Large intestine (tissue), 3 donors: ENCODE measurements at regions not wholly inside any gene's neighbourhood (a gene's known extent, or its start where the extent isn't known, plus 50 kb on each side); places are given as distances from the start of the nearest gene placed in this dataset.

Source experiments
- DNase-seq, 2 donors: peaks; one replicate each; pipeline versions ENCODE4 v3.0.0 to v3.0.0-alpha.2; 2013
- H3K27ac ChIP-seq: one replicate; pipeline ENCODE4 v1.5.1; 2013; ENCODE audit warnings: low read length
- H3K27me3 ChIP-seq: 2 replicates; pipeline ENCODE4 v1.6.1; 2013; ENCODE audit warnings: low read length; ENCODE audit not compliant: control insufficient read depth, insufficient read depth
- H3K36me3 ChIP-seq: 2 replicates; pipeline ENCODE4 v1.6.1; 2013; ENCODE audit warnings: low read length; ENCODE audit not compliant: control insufficient read depth, insufficient read depth
- H3K4me1 ChIP-seq: one replicate; pipeline ENCODE4 v1.6.1; 2013; ENCODE audit warnings: low read length; ENCODE audit not compliant: control insufficient read depth, insufficient read depth
- H3K4me3 ChIP-seq: one replicate; pipeline ENCODE4 v1.5.1; 2013; ENCODE audit warnings: low read length
- H3K9me3 ChIP-seq: one replicate; pipeline ENCODE4 v1.6.1; 2013; ENCODE audit warnings: mild to moderate bottlenecking, low read depth, low read length, moderate library complexity; ENCODE audit not compliant: control insufficient read depth
- WGBS: methylation state at CpG from one replicate; pipeline ENCODE4 v1.1.5; 2013; ENCODE audit warnings: low lambda C conversion rate; ENCODE audit not compliant: insufficient coverage; 5-methylcytosine and 5-hydroxymethylcytosine counted together

DNA sequence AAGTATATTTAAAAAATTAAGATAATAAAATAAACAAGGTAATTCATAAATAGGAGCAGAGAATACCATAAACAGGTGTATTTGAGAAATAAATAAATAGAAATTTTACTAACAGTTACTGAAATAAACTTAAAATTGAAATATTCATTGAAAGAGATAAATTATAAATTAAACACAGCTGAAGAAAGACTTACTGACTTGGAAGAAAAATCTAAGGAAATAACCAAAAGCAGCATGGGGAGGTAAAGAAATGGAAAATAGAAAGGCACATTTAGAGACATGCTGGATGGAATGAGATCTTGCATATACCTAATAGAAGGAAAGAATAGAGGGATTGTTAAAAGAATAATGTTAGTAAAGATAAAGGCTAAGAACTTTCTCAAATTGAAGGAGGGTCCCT, 96.3 kb downstream of the SOX11 start:
- no peak overlapping the region for H3K4me3 ChIP-seq
- H3K9me3 ChIP-seq: no peaks in the 10 kb centered on the region
- no peaks in the 10 kb centered on the region for H3K4me1 ChIP-seq
- H3K27me3 ChIP-seq: no peaks in the 10 kb centered on the region
- no peak overlapping the region for H3K27ac ChIP-seq
- no peaks in the 10 kb centered on the region for H3K36me3 ChIP-seq
- no peak for DNase-seq

DNA sequence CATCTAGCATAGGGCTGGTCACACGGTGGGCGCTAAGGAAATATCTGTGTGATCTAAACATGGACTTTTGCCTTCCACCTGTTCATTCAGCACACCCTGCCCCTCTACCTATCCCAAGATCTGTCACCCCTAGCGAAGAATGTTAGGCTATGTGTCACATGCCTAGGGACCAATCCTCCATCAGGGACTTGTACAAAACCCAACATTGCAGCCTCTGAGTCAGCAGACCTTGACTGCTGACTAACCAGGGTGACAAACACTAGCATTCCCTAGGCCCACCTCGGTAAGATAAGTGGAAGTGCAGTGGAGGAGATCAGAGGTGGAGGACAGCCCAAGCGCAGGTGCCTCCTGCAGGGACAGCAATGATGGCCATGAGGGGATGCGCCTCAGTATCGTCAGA, 99.2 kb downstream of the SOX11 start:
- no peaks in the 10 kb centered on the region for H3K27me3 ChIP-seq
- no peak overlapping the region for H3K27ac ChIP-seq
- WGBS: no CpG with 5 or more reads among the region's 7 CpGs
- no peak for DNase-seq
- no peaks in the 10 kb centered on the region for H3K4me1 ChIP-seq
- no peaks in the 10 kb centered on the region for H3K36me3 ChIP-seq
- no peak overlapping the region for H3K4me3 ChIP-seq
- H3K9me3 ChIP-seq: no peaks in the 10 kb centered on the region

GRCh38 chr2:5794012-5794411, 101.8 kb downstream of the SOX11 start:
- DNase-seq: no peak
- no peaks in the 10 kb centered on the region for H3K4me1 ChIP-seq
- no peak overlapping the region for H3K27ac ChIP-seq
- H3K27me3 ChIP-seq: no peaks in the 10 kb centered on the region
- no CpG with 5 or more reads among the region's 6 CpGs for WGBS
- no peaks in the 10 kb centered on the region for H3K36me3 ChIP-seq
- no peaks in the 10 kb centered on the region for H3K9me3 ChIP-seq
- no peak overlapping the region for H3K4me3 ChIP-seq

- no peaks in the 10 kb centered on the region for H3K36me3 ChIP-seq
- no peaks in the 10 kb centered on the region for H3K9me3 ChIP-seq
- H3K4me1 ChIP-seq: no peaks in the 10 kb centered on the region
- 82% methylated on average over 4 of the region's 4 CpGs for WGBS
- DNase-seq: no peak
- H3K4me3 ChIP-seq: no peak overlapping the region
- H3K27ac ChIP-seq: no peak overlapping the region
- H3K27me3 ChIP-seq: no peaks in the 10 kb centered on the region
Measured at GRCh38 chr2:5798084-5798483, 105.9 kb downstream of the SOX11 start.

DNA sequence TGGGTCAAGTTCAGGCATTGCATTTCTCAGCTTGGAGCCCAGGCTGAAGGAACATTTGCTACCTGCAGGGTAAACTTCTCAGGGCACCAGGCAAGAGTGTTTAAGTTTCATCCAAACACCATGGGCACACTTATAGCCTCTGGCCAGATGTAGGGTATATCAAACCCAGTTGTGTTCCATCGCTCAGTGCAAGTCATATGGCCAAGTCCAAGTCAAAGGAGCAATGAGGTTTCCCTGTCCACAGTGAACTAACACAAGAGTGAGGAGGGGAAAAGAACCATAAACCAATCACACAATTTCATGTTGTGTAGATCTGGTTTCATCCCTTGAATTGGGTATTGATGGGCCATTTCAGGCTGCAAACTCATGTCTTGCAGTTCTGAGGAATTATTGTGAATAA, 107.2 kb downstream of the SOX11 start:
- Histone ChIP-seq H3K9me3 (no peaks in the 10 kb centered on the region), H3K27ac (no peak overlapping the region), H3K27me3 (no peaks in the 10 kb centered on the region), H3K36me3 (no peaks in the 10 kb centered on the region), H3K4me1 (no peaks in the 10 kb centered on the region), H3K4me3 (no peak overlapping the region)
- DNase-seq: no peak
- no CpG with 5 or more reads among the region's 1 CpG for WGBS

DNA sequence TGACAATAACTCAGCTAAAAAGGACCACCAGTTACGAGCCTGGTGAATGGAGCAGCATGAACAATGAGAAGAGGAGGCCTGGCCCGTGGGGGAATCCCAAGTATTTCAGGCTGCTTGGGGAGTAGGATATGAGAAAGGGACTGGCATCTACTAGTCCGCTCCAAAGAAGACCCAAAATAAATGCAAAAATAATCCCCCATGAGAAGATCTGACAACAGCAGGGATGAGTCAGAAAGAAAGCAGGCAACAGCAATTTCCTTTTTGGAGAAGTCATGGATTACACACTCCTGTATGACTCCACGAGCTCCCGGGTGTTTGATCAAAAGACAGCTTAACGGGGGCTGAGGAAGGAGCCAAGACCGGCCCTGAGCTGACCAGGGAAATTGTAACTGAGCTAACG, 111.4 kb downstream of the SOX11 start:
- H3K9me3 ChIP-seq: no peaks in the 10 kb centered on the region
- H3K36me3 ChIP-seq: no peaks in the 10 kb centered on the region
- H3K27me3 ChIP-seq: no peaks in the 10 kb centered on the region
- no peak overlapping the region for H3K4me3 ChIP-seq
- WGBS: 70% methylated on average over 2 of the region's 8 CpGs
- no peak for DNase-seq
- H3K4me1 ChIP-seq: no peaks in the 10 kb centered on the region
- no peak overlapping the region for H3K27ac ChIP-seq

DNA sequence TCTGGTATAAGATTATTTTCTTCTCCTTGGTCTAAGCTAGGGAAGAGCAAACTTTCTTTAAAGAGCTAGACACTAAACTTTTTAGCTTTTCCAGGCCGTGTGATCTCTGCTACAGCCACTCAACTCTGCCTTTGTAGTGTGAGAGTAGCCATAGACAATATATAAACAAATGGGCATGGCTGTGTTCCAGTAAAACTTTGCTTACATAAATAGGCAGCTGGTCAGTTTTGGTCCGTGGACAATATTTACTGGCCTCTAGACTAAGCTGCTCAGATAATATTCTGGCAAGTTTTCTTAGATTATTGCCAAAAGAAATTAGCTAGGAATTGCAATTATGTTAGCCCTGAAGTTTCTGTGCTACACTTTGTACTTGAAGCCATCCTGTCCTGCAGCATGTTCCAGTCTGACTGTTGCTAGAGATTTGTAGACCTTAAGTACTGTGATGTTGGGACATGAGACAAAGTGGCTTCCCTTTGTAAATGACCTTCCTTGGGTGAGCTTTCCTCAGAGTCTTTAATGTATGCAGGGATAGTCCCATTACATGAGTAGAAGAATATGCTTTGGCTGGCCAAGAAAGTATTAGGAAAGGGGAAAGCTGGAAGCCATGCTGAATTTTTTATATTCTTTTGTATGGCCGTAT, 126.9 kb downstream of the SOX11 start:
- H3K27ac ChIP-seq: no peak overlapping the region
- no peaks in the 10 kb centered on the region for H3K36me3 ChIP-seq
- DNase-seq: no peak
- no peaks in the 10 kb centered on the region for H3K9me3 ChIP-seq
- no peaks in the 10 kb centered on the region for H3K4me1 ChIP-seq
- H3K4me3 ChIP-seq: no peak overlapping the region
- no peaks in the 10 kb centered on the region for H3K27me3 ChIP-seq
- 80% methylated on average over 1 of the region's 3 CpGs for WGBS

- H3K27ac ChIP-seq: no peak overlapping the region
- no peaks in the 10 kb centered on the region for H3K9me3 ChIP-seq
- no peak for DNase-seq
- H3K36me3 ChIP-seq: no peaks in the 10 kb centered on the region
- no peaks in the 10 kb centered on the region for H3K27me3 ChIP-seq
- WGBS: no CpG with 5 or more reads among the region's 2 CpGs
- no peaks in the 10 kb centered on the region for H3K4me1 ChIP-seq
- no peak overlapping the region for H3K4me3 ChIP-seq
Measured at GRCh38 chr2:5824126-5824525, 131.9 kb downstream of the SOX11 start.

DNA sequence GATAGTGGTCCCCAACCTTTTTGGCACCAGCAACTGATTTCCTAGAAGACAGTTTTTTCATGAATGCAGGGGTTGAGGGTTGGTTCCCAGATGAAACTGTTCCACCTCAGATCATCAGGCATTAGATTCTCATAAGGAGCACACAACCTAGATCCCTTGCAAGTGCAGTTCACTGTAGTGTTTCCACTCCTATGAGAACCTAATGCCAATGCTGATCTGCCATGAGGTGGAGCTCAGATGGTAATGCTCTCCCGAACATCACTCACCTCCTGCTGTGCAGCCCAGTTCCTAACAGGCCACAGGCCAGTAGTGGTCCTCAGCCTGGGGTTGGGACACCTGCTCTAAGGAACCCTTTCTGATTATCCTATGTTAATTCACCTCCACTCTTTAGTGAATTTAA, 133.5 kb downstream of the SOX11 start:
- H3K4me3 ChIP-seq: no peak overlapping the region
- WGBS: no CpG with 5 or more reads among the region's 1 CpG
- H3K36me3 ChIP-seq: no peaks in the 10 kb centered on the region
- H3K9me3 ChIP-seq: no peaks in the 10 kb centered on the region
- no peak for DNase-seq
- no peak overlapping the region for H3K27ac ChIP-seq
- H3K27me3 ChIP-seq: no peaks in the 10 kb centered on the region
- no peaks in the 10 kb centered on the region for H3K4me1 ChIP-seq

DNA sequence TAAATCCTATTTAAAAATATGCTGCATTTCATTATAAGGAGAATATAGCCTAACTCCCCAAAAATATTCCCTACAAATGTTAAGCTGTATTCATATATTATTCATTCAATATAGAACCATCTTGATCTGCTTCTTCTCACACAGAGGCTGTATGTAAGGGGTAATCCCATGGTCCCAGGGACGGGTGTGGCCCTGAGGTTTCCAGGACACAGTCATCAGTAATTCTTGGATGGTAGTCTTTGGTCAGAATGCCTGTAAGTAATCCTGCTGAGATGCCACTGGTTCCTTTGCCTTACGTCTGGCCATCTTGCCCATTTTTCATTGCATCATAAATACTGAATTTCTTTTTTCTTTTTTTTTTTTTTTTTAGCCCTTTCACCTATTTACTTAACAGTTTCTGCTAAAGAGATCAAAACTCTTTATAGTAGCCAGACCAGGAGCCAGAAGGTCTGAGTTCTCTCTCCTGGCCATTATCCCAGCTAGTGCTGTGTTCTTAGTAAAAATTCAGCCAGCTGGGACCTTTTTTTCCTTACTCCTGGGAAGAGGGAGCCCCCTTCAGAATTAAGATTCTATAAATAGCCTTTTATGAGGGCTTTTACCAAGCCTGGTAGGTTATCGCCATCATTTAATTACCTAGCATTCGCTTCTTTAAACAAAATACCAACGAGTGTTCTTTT, 134.9 kb downstream of the SOX11 start:
- 100% methylated on average over 1 of the region's 5 CpGs for WGBS
- no peaks in the 10 kb centered on the region for H3K36me3 ChIP-seq
- H3K27ac ChIP-seq: no peak overlapping the region
- DNase-seq: no peak
- H3K4me1 ChIP-seq: no peaks in the 10 kb centered on the region
- no peak overlapping the region for H3K4me3 ChIP-seq
- no peaks in the 10 kb centered on the region for H3K27me3 ChIP-seq
- no peaks in the 10 kb centered on the region for H3K9me3 ChIP-seq

- Histone ChIP-seq H3K9me3 (no peaks in the 10 kb centered on the region), H3K27me3 (no peaks in the 10 kb centered on the region), H3K4me3 (no peak overlapping the region), H3K36me3 (no peaks in the 10 kb centered on the region), H3K4me1 (no peaks in the 10 kb centered on the region), H3K27ac (no peak overlapping the region)
- DNase-seq: no peak
- WGBS: no CpG with 5 or more reads among the region's 4 CpGs
Measured at GRCh38 chr2:5834501-5834900, 142.3 kb downstream of the SOX11 start.
